Astrocyte (in vitro differentiated cells and primary cell): ENCODE measurements at regions not wholly inside any gene's neighbourhood (a gene's known extent, or its start where the extent isn't known, plus 50 kb on each side); places are given as distances from the start of the nearest gene placed in this dataset.

Source experiments
- CTCF ChIP-seq: IDR thresholded peaks from 2 replicates; pipeline ENCODE4 v1.5.1; 2011; ENCODE audit warnings: low read depth, mild to moderate bottlenecking, inconsistent platforms, low read length, moderate library complexity; ENCODE audit not compliant: insufficient read depth
- EZH2 ChIP-seq: IDR thresholded peaks from 2 replicates; pipeline ENCODE4 v1.6.1; 2012; ENCODE audit warnings: mild to moderate bottlenecking, low read length, inconsistent platforms; ENCODE audit not compliant: insufficient read depth

GRCh38 chr2:235263205-235264120 is 230.4 kb upstream of the AGAP1 start:
- TF ChIP-seq CTCF, result no peak
- no peak for TF ChIP-seq EZH2
